Gastrocnemius medialis (tissue), 4 donors: ENCODE measurements at regions not wholly inside any gene's neighbourhood (a gene's known extent, or its start where the extent isn't known, plus 50 kb on each side); places are given as distances from the start of the nearest gene placed in this dataset.
"Not testable (repeated sequence)": the region's sequence is repeated elsewhere in the genome, so short reads cannot be mapped to it uniquely, and the experiment has no call there.

Experiments
- CTCF ChIP-seq, 5 experiments: fragments of 450-650 bp in 3 of 5; fragments of 200-600 bp in 2 of 5; sonication (generic) in 2 of 5; IDR thresholded peaks in 4 of 5; conservative IDR thresholded peaks in 1 of 5; 1 replicate in 4 of 5; 2 replicates in 1 of 5; pipeline ENCODE4 v1.5.1; 2016 to 2019; ENCODE audit warnings: antibody characterized with exemption in 5 of 5, mild to moderate bottlenecking in 3 of 5, moderate library complexity in 3 of 5
- POLR2A ChIP-seq, 2 donors: fragments of 450-650 bp; IDR thresholded peaks; one replicate each; pipeline ENCODE4 v1.6.1; 2017; ENCODE audit warnings: antibody characterized with exemption in 2 of 2, mild to moderate bottlenecking in 2 of 2, moderate library complexity in 2 of 2

- TF ChIP-seq CTCF (IDR thresholded peaks at IDR 0.05 in 4 of 5, conservative IDR thresholded peaks at IDR 0.05 in 1 of 5); POLR2A (IDR thresholded peaks at IDR 0.05): not testable (repeated sequence)
Observed at GRCh38 chr16:33709856-33710695, 250.7 kb downstream of the TP53TG3F start.
